ENCODE measurements at regions not wholly inside any gene's neighbourhood (a gene's known extent, or its start where the extent isn't known, plus 50 kb on each side); places are given as distances from the start of the nearest gene placed in this dataset.

DNA sequence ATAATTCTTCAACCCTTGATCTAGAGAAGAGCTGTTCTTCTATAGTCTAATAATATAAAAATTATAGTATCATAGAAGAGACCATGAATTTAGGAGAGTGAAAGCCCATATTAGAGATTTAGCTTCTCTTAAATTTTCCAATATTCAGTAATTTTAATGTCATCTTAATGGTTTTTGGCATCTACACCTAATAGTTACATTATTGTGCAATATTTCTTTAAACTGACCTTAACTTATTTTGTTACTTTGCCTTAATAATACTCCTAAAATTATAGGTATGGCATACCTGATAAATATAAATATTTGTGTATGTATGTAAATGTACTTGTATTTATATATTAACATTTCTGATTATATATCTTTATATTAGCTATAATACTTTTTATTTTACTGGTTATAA lies 78.0 kb upstream of the CWC22 start:
- no peaks in the 10 kb centered on the region for H3K4me1 ChIP-seq (ENCODE audit: control insufficient read depth, insufficient read depth, low read length)
- POLR2A ChIA-PET: no interaction called here
- H3K9me3 ChIP-seq (ENCODE audit: control insufficient read depth, insufficient read depth, low read depth, low read length): no peaks in the 10 kb centered on the region
- no peaks in the 10 kb centered on the region for H3K36me3 ChIP-seq (ENCODE audit: control insufficient read depth in 2 of 2, insufficient read depth in 1 of 2, low read length in 2 of 2)
- CTCF ChIA-PET: interaction anchor here (1.6 kb wide), 1 partner anchor 8 kb away, joined by 8 read pairs; no protein-coding TSS in a partner anchor
- TF ChIP-seq ZNF48 (tag by site-specific recombination; IDR thresholded peaks at IDR 0.05) (no peak), HIC1 (tag by site-specific recombination; IDR thresholded peaks at IDR 0.05) (no peak), HOXA7 (CRISPR knock-in tag; IDR thresholded peaks at IDR 0.05; ENCODE audit: borderline replicate concordance) (no peak), GFI1B (tag by site-specific recombination; IDR thresholded peaks at IDR 0.05) (no peak), ZNF350 (tag by site-specific recombination; IDR thresholded peaks at IDR 0.05) (no peak), ZBTB8A (tag by site-specific recombination; IDR thresholded peaks at IDR 0.05) (no peak), KLF9 (tag by site-specific recombination; IDR thresholded peaks at IDR 0.05; ENCODE audit: low read depth) (no peak), ZNF26 (tag by site-specific recombination; IDR thresholded peaks at IDR 0.05) (no peak), ZNF707 (tag by site-specific recombination; IDR thresholded peaks at IDR 0.05) (no peak), GLI2 (tag by site-specific recombination; IDR thresholded peaks at IDR 0.05; ENCODE audit: borderline replicate concordance, low read depth) (no peak), HOXC10 (CRISPR knock-in tag; IDR thresholded peaks at IDR 0.05) (no peak), ZNF449 (tag by site-specific recombination; IDR thresholded peaks at IDR 0.05) (no peak), ZNF626 (tag by site-specific recombination; IDR thresholded peaks at IDR 0.05) (no peak), ZNF140 (tag by site-specific recombination; IDR thresholded peaks at IDR 0.05) (no peak), PRDM6 (tag by site-specific recombination; IDR thresholded peaks at IDR 0.05) (no peak), ZNF311 (tag by site-specific recombination; IDR thresholded peaks at IDR 0.05; ENCODE audit: borderline replicate concordance) (no peak), ZNF239 (tag by site-specific recombination; IDR thresholded peaks at IDR 0.05) (no peak)
- TF ChIP-seq, protein P1, sequence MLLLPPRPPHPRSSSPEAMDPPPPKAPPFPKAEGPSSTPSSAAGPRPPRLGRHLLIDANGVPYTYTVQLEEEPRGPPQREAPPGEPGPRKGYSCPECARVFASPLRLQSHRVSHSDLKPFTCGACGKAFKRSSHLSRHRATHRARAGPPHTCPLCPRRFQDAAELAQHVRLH (tag by site-specific recombination; IDR thresholded peaks at IDR 0.05): no peak
- TF ChIP-seq, protein P2, sequence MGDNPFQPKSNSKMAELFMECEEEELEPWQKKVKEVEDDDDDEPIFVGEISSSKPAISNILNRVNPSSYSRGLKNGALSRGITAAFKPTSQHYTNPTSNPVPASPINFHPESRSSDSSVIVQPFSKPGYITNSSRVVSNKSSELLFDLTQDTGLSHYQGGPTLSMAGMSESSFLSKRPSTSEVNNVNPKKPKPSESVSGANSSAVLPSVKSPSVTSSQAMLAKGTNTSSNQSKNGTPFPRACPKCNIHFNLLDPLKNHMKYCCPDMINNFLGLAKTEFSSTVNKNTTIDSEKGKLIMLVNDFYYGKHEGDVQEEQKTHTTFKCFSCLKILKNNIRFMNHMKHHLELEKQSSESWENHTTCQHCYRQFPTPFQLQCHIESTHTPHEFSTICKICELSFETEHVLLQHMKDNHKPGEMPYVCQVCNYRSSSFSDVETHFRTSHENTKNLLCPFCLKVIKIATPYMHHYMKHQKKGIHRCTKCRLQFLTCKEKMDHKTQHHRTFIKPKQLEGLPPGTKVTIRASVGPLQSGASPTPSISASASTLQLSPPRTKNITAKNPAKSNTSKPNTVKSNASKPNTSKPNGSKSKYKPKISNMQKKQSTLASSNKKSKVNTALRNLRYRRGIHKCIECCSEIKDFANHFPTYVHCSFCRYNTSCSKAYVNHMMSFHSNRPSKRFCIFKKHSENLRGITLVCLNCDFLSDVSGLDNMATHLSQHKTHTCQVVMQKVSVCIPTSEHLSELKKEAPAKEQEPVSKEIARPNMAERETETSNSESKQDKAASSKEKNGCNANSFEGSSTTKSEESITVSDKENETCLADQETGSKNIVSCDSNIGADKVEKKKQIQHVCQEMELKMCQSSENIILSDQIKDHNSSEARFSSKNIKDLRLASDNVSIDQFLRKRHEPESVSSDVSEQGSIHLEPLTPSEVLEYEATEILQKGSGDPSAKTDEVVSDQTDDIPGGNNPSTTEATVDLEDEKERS (tag by site-specific recombination; IDR thresholded peaks at IDR 0.05): no peak
- H3K4me3 ChIP-seq (ENCODE audit: low read depth, low read length): no peak overlapping the region
- H3K27ac ChIP-seq (ENCODE audit: extremely low read depth, low read depth, low read length): no peak overlapping the region
